ENCODE measurements at regions not wholly inside any gene's neighbourhood (a gene's known extent, or its start where the extent isn't known, plus 50 kb on each side); places are given as distances from the start of the nearest gene placed in this dataset.

GRCh38 chr7:156559001-156559400, 81.6 kb upstream of the RNF32 start:
- Histone ChIP-seq H3K4me3 (ENCODE audit: low read length) (no peak overlapping the region), H3K36me3 (ENCODE audit: insufficient read depth, low read length) (no peaks in the 10 kb centered on the region), H3K27ac (ENCODE audit: low read depth in 1 of 2, low read length in 2 of 2) (no peak overlapping the region), H3K27me3 (ENCODE audit: control insufficient read depth in 1 of 2, insufficient read depth in 2 of 2, low read length in 2 of 2) (no peaks in the 10 kb centered on the region), H3K4me1 (ENCODE audit: insufficient read depth, low read length) (no peaks in the 10 kb centered on the region), H3K9me3 (ENCODE audit: control insufficient read depth in 1 of 2, insufficient read depth in 1 of 2, low read length in 2 of 2) (peaks cover 0 to 2% of the 10 kb centered on the region in 2 experiments)
- ATAC-seq (ENCODE audit: poor library complexity) (no peak), DNase-seq (no peak)
- Mint-ChIP-seq H3K4me3 (no peak overlapping the region), H3K27me3 (peaks cover 18% of the 10 kb centered on the region), H3K27ac (no peak overlapping the region), H3K36me3 (ENCODE audit: low read depth) (no peaks in the 10 kb centered on the region), H3K9me3 (no peaks in the 10 kb centered on the region), H3K4me1 (ENCODE audit: low read depth) (no peaks in the 10 kb centered on the region)
- TF ChIP-seq, protein P1, sequence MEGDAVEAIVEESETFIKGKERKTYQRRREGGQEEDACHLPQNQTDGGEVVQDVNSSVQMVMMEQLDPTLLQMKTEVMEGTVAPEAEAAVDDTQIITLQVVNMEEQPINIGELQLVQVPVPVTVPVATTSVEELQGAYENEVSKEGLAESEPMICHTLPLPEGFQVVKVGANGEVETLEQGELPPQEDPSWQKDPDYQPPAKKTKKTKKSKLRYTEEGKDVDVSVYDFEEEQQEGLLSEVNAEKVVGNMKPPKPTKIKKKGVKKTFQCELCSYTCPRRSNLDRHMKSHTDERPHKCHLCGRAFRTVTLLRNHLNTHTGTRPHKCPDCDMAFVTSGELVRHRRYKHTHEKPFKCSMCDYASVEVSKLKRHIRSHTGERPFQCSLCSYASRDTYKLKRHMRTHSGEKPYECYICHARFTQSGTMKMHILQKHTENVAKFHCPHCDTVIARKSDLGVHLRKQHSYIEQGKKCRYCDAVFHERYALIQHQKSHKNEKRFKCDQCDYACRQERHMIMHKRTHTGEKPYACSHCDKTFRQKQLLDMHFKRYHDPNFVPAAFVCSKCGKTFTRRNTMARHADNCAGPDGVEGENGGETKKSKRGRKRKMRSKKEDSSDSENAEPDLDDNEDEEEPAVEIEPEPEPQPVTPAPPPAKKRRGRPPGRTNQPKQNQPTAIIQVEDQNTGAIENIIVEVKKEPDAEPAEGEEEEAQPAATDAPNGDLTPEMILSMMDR (IDR thresholded peaks at IDR 0.05) = no peak
- intact Hi-C loops (cut with DNase I, micrococcal nuclease) = no loop called here
- ChIA-PET CTCF (no interaction called here), POLR2A (no interaction called here)

DNA sequence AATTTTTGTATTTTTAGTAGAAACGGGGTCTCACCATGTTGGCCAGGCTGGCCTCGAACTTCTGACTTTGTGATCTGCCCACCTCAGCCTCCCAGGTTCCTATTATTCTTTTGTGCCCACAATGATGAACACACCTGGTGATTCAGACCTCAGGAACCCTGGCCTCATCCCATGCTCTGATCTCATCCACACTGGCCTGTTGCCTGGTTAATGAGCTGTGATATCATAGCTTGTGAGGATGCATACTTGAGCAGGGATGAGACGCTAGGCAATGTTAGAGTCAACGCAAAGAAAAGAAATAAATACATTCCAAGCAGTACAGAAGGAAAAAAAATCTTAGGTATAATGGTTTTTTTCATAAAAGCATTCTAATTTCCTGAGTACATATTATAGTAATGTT, 82.4 kb upstream of the RNF32 start:
- Mint-ChIP-seq H3K4me1 (ENCODE audit: low read depth) (no peaks in the 10 kb centered on the region), H3K27ac (no peak overlapping the region), H3K36me3 (ENCODE audit: low read depth) (no peaks in the 10 kb centered on the region), H3K4me3 (no peak overlapping the region), H3K27me3 (peaks cover 18% of the 10 kb centered on the region), H3K9me3 (no peaks in the 10 kb centered on the region)
- no peaks in the 10 kb centered on the region for H3K4me1 ChIP-seq (ENCODE audit: insufficient read depth, low read length)
- no peaks in the 10 kb centered on the region for H3K27me3 ChIP-seq (ENCODE audit: control insufficient read depth in 1 of 2, insufficient read depth in 2 of 2, low read length in 2 of 2)
- no peaks in the 10 kb centered on the region for H3K36me3 ChIP-seq (ENCODE audit: insufficient read depth, low read length)
- ChIA-PET POLR2A (no interaction called here), CTCF (no interaction called here)
- TF ChIP-seq, protein P1 (IDR thresholded peaks at IDR 0.05) = no peak
- ATAC-seq (ENCODE audit: poor library complexity) (no peak), DNase-seq (no peak)
- intact Hi-C loops (cut with DNase I, micrococcal nuclease) = no loop called here
- H3K27ac ChIP-seq (ENCODE audit: low read depth in 1 of 2, low read length in 2 of 2) = no peak overlapping the region
- no peak overlapping the region for H3K4me3 ChIP-seq (ENCODE audit: low read length)
- H3K9me3 ChIP-seq (ENCODE audit: control insufficient read depth in 1 of 2, insufficient read depth in 1 of 2, low read length in 2 of 2) = no peaks in the 10 kb centered on the region

DNA sequence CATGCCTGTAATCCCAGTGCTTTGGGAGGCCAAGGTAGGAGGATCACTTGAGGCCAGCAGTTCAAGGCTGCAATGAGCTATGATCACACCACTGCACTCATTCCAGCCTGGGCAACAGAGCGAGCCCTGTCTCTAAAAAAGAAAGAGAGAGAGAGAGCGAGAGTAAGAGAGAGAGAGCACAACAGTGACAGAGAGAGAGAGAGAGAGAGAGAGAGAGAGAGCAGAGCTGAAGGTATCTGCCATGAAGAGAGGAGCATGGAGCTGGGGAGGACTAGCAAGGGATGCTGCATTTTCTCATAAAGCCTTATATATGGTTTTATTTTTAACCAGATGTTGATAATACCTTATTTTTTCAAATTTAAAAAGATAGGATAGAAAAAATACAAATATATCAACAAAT, 84.5 kb upstream of the RNF32 start:
- Histone ChIP-seq H3K36me3 (ENCODE audit: insufficient read depth, low read length) (no peaks in the 10 kb centered on the region), H3K4me1 (ENCODE audit: insufficient read depth, low read length) (no peaks in the 10 kb centered on the region), H3K4me3 (ENCODE audit: low read length) (no peak overlapping the region), H3K9me3 (ENCODE audit: control insufficient read depth in 1 of 2, insufficient read depth in 1 of 2, low read length in 2 of 2) (no peaks in the 10 kb centered on the region), H3K27me3 (ENCODE audit: control insufficient read depth in 1 of 2, insufficient read depth in 2 of 2, low read length in 2 of 2) (no peaks in the 10 kb centered on the region), H3K27ac (ENCODE audit: low read depth in 1 of 2, low read length in 2 of 2) (no peak overlapping the region)
- TF ChIP-seq, protein P1 (IDR thresholded peaks at IDR 0.05) = no peak
- Mint-ChIP-seq H3K36me3 (ENCODE audit: low read depth) (no peaks in the 10 kb centered on the region), H3K27ac (no peak overlapping the region), H3K4me1 (ENCODE audit: low read depth) (no peaks in the 10 kb centered on the region), H3K27me3 (peaks cover 9% of the 10 kb centered on the region), H3K4me3 (no peak overlapping the region), H3K9me3 (no peaks in the 10 kb centered on the region)
- ChIA-PET CTCF (no interaction called here), POLR2A (no interaction called here)
- intact Hi-C loops (cut with DNase I, micrococcal nuclease) = no loop called here
- no peak for ATAC-seq (ENCODE audit: poor library complexity)
- DNase-seq = no peak

All from CD4-positive, alpha-beta T cell (primary cell).